DND-41 (cell line): ENCODE measurements at regions not wholly inside any gene's neighbourhood (a gene's known extent, or its start where the extent isn't known, plus 50 kb on each side); places are given as distances from the start of the nearest gene placed in this dataset.

ENCODE experiments used
- CTCF ChIP-seq: IDR thresholded peaks from 2 replicates; pipeline ENCODE4 v1.5.1; 2012; ENCODE audit warnings: borderline replicate concordance, low read length, moderate library complexity, mild to moderate bottlenecking; ENCODE audit not compliant: poor library complexity, severe bottlenecking; ENCODE audit errors: extremely low read depth
- EZH2 ChIP-seq: IDR thresholded peaks from 3 replicates; pipeline ENCODE4 v1.6.1; 2012; ENCODE audit warnings: borderline replicate concordance, low read depth, mild to moderate bottlenecking, moderate library complexity, low read length, inconsistent platforms; ENCODE audit not compliant: severe bottlenecking

DNA sequence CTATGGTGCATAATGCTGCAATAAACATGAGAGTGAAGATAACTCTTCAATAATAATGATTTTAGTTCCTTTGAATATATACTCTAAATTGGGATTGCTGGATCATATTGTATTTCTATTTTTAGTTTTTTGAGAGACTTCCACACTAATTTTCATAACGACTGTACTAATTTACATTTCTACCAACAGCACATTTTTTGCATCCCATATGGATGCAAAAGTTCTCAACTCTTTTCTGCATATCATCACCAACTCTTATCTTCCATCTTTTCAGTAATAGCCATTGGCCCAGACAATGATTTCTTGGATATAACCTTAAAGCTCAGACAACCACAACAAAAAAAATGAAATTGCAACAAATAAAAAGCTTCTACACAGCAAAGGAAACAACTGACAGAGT, 1082.4 kb downstream of the CNTNAP5 start:
- TF ChIP-seq CTCF (no peak), EZH2 (no peak)
